ENCODE measurements at regions not wholly inside any gene's neighbourhood (a gene's known extent, or its start where the extent isn't known, plus 50 kb on each side); places are given as distances from the start of the nearest gene placed in this dataset.

- CTCF ChIA-PET: interaction anchor here (0.6 to 1.8 kb wide), 3 partner anchors 15 to 98 kb away, joined by 3 to 5 read pairs (median 3); no protein-coding TSS in a partner anchor
- POLR2A ChIA-PET: interaction anchor here (0.9 kb wide), 1 partner anchor 9 kb away, joined by 3 read pairs; no protein-coding TSS in a partner anchor
Observed at GRCh38 chr10:91103384-91104192, 116.9 kb upstream of the PCGF5 start.

GRCh38 chr10:91104193-91105041 lies 116.0 kb upstream of the PCGF5 start:
- ATAC-seq (no peak), DNase-seq (no peak)
- peaks cover 2% of the 10 kb centered on the region for H3K4me1 Mint-ChIP-seq (ENCODE audit: low read depth)
- H3K27ac Mint-ChIP-seq: no peak overlapping the region
- intact Hi-C loops (cut with micrococcal nuclease): no loop called here
- no peaks in the 10 kb centered on the region for H3K27me3 Mint-ChIP-seq
- CTCF ChIA-PET: interaction anchor here (1.6 kb wide), 1 partner anchor 99 kb away, joined by 3 read pairs; no protein-coding TSS in a partner anchor
- H3K36me3 Mint-ChIP-seq (ENCODE audit: low read depth): no peaks in the 10 kb centered on the region
- TF ChIP-seq CTCF (IDR thresholded peaks at IDR 0.05): no peak
- H3K9me3 Mint-ChIP-seq: no peaks in the 10 kb centered on the region
- POLR2A ChIA-PET: no interaction called here
- H3K4me3 Mint-ChIP-seq: no peak overlapping the region

More at GRCh38 chr10:91103384-91104192, 116.9 kb upstream of the PCGF5 start:
- intact Hi-C loops (cut with micrococcal nuclease): no loop called here
- Mint-ChIP-seq H3K9me3 (no peaks in the 10 kb centered on the region), H3K4me1 (ENCODE audit: low read depth) (peaks cover 2% of the 10 kb centered on the region), H3K36me3 (ENCODE audit: low read depth) (no peaks in the 10 kb centered on the region), H3K4me3 (no peak overlapping the region), H3K27ac (no peak overlapping the region), H3K27me3 (no peaks in the 10 kb centered on the region)
- TF ChIP-seq CTCF (IDR thresholded peaks at IDR 0.05): no peak
- no peak for ATAC-seq
- DNase-seq: no peak

GRCh38 chr10:91105269-91105668 lies 115.2 kb upstream of the PCGF5 start:
- H3K27me3 Mint-ChIP-seq: no peaks in the 10 kb centered on the region
- no peaks in the 10 kb centered on the region for H3K9me3 Mint-ChIP-seq
- H3K4me3 Mint-ChIP-seq: no peak overlapping the region
- no peak overlapping the region for H3K27ac Mint-ChIP-seq
- no peaks in the 10 kb centered on the region for H3K4me1 Mint-ChIP-seq (ENCODE audit: low read depth)
- no peak for DNase-seq
- ChIA-PET POLR2A (no interaction called here), CTCF (no interaction called here)
- intact Hi-C loops (cut with micrococcal nuclease): no loop called here
- ATAC-seq: no peak
- no peaks in the 10 kb centered on the region for H3K36me3 Mint-ChIP-seq (ENCODE audit: low read depth)
- TF ChIP-seq CTCF (IDR thresholded peaks at IDR 0.05): no peak

- H3K27me3 Mint-ChIP-seq: no peaks in the 10 kb centered on the region
- ChIA-PET CTCF (no interaction called here), POLR2A (no interaction called here)
- H3K4me1 Mint-ChIP-seq (ENCODE audit: low read depth): no peaks in the 10 kb centered on the region
- DNase-seq (no peak), ATAC-seq (no peak)
- H3K9me3 Mint-ChIP-seq: no peaks in the 10 kb centered on the region
- no peak overlapping the region for H3K27ac Mint-ChIP-seq
- no peak overlapping the region for H3K4me3 Mint-ChIP-seq
- intact Hi-C loops (cut with micrococcal nuclease): no loop called here
- no peaks in the 10 kb centered on the region for H3K36me3 Mint-ChIP-seq (ENCODE audit: low read depth)
- TF ChIP-seq CTCF (IDR thresholded peaks at IDR 0.05): no peak
Observed at GRCh38 chr10:91108820-91109219, 111.6 kb upstream of the PCGF5 start.

GRCh38 chr10:91111060-91111459 lies 109.4 kb upstream of the PCGF5 start:
- no peak for ATAC-seq
- no peaks in the 10 kb centered on the region for H3K36me3 Mint-ChIP-seq (ENCODE audit: low read depth)
- H3K4me3 Mint-ChIP-seq: no peak overlapping the region
- POLR2A ChIA-PET: no interaction called here
- no peaks in the 10 kb centered on the region for H3K9me3 Mint-ChIP-seq
- no peak for DNase-seq
- TF ChIP-seq CTCF (IDR thresholded peaks at IDR 0.05): no peak
- H3K27ac Mint-ChIP-seq: no peak overlapping the region
- H3K27me3 Mint-ChIP-seq: no peaks in the 10 kb centered on the region
- CTCF ChIA-PET: no interaction called here
- intact Hi-C loops (cut with micrococcal nuclease): no loop called here
- H3K4me1 Mint-ChIP-seq (ENCODE audit: low read depth): no peaks in the 10 kb centered on the region
